ENCODE measurements at regions not wholly inside any gene's neighbourhood (a gene's known extent, or its start where the extent isn't known, plus 50 kb on each side); places are given as distances from the start of the nearest gene placed in this dataset.

GRCh38 chr2:6754419-6754818 is 111.3 kb downstream of the CMPK2 start:
- WGBS, result 45% methylated on average over 9 of the region's 9 CpGs
- Histone ChIP-seq H3K27ac (no peak overlapping the region), H3K4me1 (no peaks in the 10 kb centered on the region), H3K4me3 (no peak overlapping the region), H3K36me3 (no peaks in the 10 kb centered on the region), H3K9me3 (no peaks in the 10 kb centered on the region), H3K27me3 (peaks cover 7% of the 10 kb centered on the region)
- no peak for DNase-seq (ENCODE audit: low spot score in 2 of 2)
- no peak for TF ChIP-seq EP300 (IDR thresholded peaks at IDR 0.05)
- no peak for TF ChIP-seq POLR2A (IDR thresholded peaks at IDR 0.05)
- no peak for TF ChIP-seq CTCF (IDR thresholded peaks at IDR 0.05)
- no peak for TF ChIP-seq POLR2AphosphoS5 (IDR thresholded peaks at IDR 0.05)

GRCh38 chr2:6755456-6755855 is 110.3 kb downstream of the CMPK2 start:
- Histone ChIP-seq H3K36me3 (no peaks in the 10 kb centered on the region), H3K27ac (no peak overlapping the region), H3K4me3 (no peak overlapping the region), H3K4me1 (no peaks in the 10 kb centered on the region), H3K27me3 (peaks cover 7% of the 10 kb centered on the region), H3K9me3 (no peaks in the 10 kb centered on the region)
- WGBS, result 79% methylated on average over 6 of the region's 6 CpGs
- TF ChIP-seq POLR2AphosphoS5 (IDR thresholded peaks at IDR 0.05), result no peak
- no peak for TF ChIP-seq POLR2A (IDR thresholded peaks at IDR 0.05)
- no peak for TF ChIP-seq CTCF (IDR thresholded peaks at IDR 0.05)
- no peak for TF ChIP-seq EP300 (IDR thresholded peaks at IDR 0.05)
- DNase-seq (ENCODE audit: low spot score in 2 of 2), result no peak

GRCh38 chr2:6757215-6757614 is 108.5 kb downstream of the CMPK2 start:
- Histone ChIP-seq H3K27ac (no peak overlapping the region), H3K4me3 (no peak overlapping the region), H3K9me3 (no peaks in the 10 kb centered on the region), H3K27me3 (peaks cover 7% of the 10 kb centered on the region), H3K4me1 (no peaks in the 10 kb centered on the region), H3K36me3 (no peaks in the 10 kb centered on the region)
- DNase-seq (ENCODE audit: low spot score in 2 of 2), result no peak
- 93% methylated on average over 10 of the region's 10 CpGs for WGBS
- TF ChIP-seq EP300 (IDR thresholded peaks at IDR 0.05) (no peak), CTCF (IDR thresholded peaks at IDR 0.05) (no peak)

- Histone ChIP-seq H3K9me3 (no peaks in the 10 kb centered on the region), H3K27ac (no peak overlapping the region), H3K27me3 (peaks cover 3% of the 10 kb centered on the region), H3K36me3 (no peaks in the 10 kb centered on the region), H3K4me3 (no peak overlapping the region), H3K4me1 (no peaks in the 10 kb centered on the region)
- DNase-seq (ENCODE audit: low spot score in 2 of 2), result no peak
- TF ChIP-seq EP300 (IDR thresholded peaks at IDR 0.05), result no peak
- 85% methylated on average over 2 of the region's 2 CpGs for WGBS
These were observed 106.0 kb downstream of the CMPK2 start for GRCh38 chr2:6759689-6760088.

GRCh38 chr2:6760132-6760531 is 105.6 kb downstream of the CMPK2 start:
- no peaks in the 10 kb centered on the region for H3K4me1 ChIP-seq
- no peak overlapping the region for H3K27ac ChIP-seq
- no peaks in the 10 kb centered on the region for H3K36me3 ChIP-seq
- H3K4me3 ChIP-seq, result no peak overlapping the region
- H3K9me3 ChIP-seq, result no peaks in the 10 kb centered on the region
- DNase-seq (ENCODE audit: low spot score in 2 of 2), result no peak
- TF ChIP-seq EP300 (IDR thresholded peaks at IDR 0.05) (no peak), POLR2A (IDR thresholded peaks at IDR 0.05) (no peak), CTCF (IDR thresholded peaks at IDR 0.05) (no peak), POLR2AphosphoS5 (IDR thresholded peaks at IDR 0.05) (no peak)
- WGBS, result 95% methylated on average over 5 of the region's 5 CpGs
- peaks cover 3% of the 10 kb centered on the region for H3K27me3 ChIP-seq

GRCh38 chr2:6764968-6765723 is 100.6 kb downstream of the CMPK2 start:
- TF ChIP-seq POLR2A (IDR thresholded peaks at IDR 0.05), result no peak
- no peak for TF ChIP-seq EP300 (IDR thresholded peaks at IDR 0.05)
- no peak for DNase-seq (ENCODE audit: low spot score in 2 of 2)
- 92% methylated on average over 9 of the region's 9 CpGs for WGBS

More at GRCh38 chr2:6764968-6765723, 100.6 kb downstream of the CMPK2 start:
- no peak overlapping the region for H3K4me3 ChIP-seq
- no peaks in the 10 kb centered on the region for H3K9me3 ChIP-seq
- no peaks in the 10 kb centered on the region for H3K4me1 ChIP-seq
- no peaks in the 10 kb centered on the region for H3K27me3 ChIP-seq
- H3K27ac ChIP-seq, result no peak overlapping the region
- no peaks in the 10 kb centered on the region for H3K36me3 ChIP-seq
